OCI-LY1 (cell line): ENCODE measurements at regions not wholly inside any gene's neighbourhood (a gene's known extent, or its start where the extent isn't known, plus 50 kb on each side); places are given as distances from the start of the nearest gene placed in this dataset.

ENCODE experiments used
- CTCF ChIP-seq: fragments of 200-600 bp; sonication (generic), shearing (Covaris generic); IDR thresholded peaks from 2 replicates; pipeline ENCODE4 v1.5.1; 2017; ENCODE audit warnings: mild to moderate bottlenecking, antibody characterized with exemption, low read length, moderate library complexity, mixed read lengths
- EZH2 ChIP-seq: fragments of 200-600 bp; sonication (generic), shearing (Covaris generic); IDR thresholded peaks from 2 replicates; pipeline ENCODE4 v1.8.0; 2017; ENCODE audit warnings: borderline replicate concordance, mixed run types, mild to moderate bottlenecking, antibody characterized with exemption, low read length, moderate library complexity, mixed read lengths

GRCh38 chr3:78026318-78026828, 986.5 kb downstream of the ROBO2 start:
- TF ChIP-seq CTCF (no peak), EZH2 (no peak)
